ENCODE measurements at regions not wholly inside any gene's neighbourhood (a gene's known extent, or its start where the extent isn't known, plus 50 kb on each side); places are given as distances from the start of the nearest gene placed in this dataset.

DNA sequence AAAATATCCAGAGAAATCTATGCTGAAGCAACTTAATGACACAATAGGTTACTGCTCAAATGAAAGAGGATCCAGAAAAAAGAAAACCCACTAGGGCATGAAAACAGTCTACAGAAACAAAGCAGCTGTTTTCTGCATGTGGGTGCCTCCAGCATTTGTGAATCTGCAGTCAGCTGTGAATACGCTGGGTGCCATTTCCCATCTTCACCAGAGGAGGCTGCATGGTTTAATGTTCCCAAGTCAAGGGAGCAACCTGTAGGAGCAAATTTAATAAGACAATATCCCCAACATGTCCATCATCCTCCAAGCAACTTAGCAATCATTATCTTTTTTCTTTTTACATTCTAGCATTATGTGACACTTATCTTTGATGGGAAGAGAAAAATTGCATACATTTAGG lies 396.6 kb downstream of the BRINP2 start:
- TF ChIP-seq, protein P1, sequence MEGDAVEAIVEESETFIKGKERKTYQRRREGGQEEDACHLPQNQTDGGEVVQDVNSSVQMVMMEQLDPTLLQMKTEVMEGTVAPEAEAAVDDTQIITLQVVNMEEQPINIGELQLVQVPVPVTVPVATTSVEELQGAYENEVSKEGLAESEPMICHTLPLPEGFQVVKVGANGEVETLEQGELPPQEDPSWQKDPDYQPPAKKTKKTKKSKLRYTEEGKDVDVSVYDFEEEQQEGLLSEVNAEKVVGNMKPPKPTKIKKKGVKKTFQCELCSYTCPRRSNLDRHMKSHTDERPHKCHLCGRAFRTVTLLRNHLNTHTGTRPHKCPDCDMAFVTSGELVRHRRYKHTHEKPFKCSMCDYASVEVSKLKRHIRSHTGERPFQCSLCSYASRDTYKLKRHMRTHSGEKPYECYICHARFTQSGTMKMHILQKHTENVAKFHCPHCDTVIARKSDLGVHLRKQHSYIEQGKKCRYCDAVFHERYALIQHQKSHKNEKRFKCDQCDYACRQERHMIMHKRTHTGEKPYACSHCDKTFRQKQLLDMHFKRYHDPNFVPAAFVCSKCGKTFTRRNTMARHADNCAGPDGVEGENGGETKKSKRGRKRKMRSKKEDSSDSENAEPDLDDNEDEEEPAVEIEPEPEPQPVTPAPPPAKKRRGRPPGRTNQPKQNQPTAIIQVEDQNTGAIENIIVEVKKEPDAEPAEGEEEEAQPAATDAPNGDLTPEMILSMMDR (IDR thresholded peaks at IDR 0.05) = no peak
- TF ChIP-seq EP300 (IDR thresholded peaks at IDR 0.05) = no peak
- TF ChIP-seq POLR2A (IDR thresholded peaks at IDR 0.05) = no peak
- TF ChIP-seq POLR2AphosphoS5 (IDR thresholded peaks at IDR 0.05) = no peak
